HG03432 (cell line): ENCODE measurements at regions not wholly inside any gene's neighbourhood (a gene's known extent, or its start where the extent isn't known, plus 50 kb on each side); places are given as distances from the start of the nearest gene placed in this dataset.

ENCODE experiments used
- ATAC-seq: cut with Tn5 transposase; IDR thresholded peaks from one replicate; pipeline ENCODE4 v1.9.1; 2021; ENCODE audit warnings: mild to moderate bottlenecking, moderate library complexity; ENCODE audit not compliant: unreplicated experiment

DNA sequence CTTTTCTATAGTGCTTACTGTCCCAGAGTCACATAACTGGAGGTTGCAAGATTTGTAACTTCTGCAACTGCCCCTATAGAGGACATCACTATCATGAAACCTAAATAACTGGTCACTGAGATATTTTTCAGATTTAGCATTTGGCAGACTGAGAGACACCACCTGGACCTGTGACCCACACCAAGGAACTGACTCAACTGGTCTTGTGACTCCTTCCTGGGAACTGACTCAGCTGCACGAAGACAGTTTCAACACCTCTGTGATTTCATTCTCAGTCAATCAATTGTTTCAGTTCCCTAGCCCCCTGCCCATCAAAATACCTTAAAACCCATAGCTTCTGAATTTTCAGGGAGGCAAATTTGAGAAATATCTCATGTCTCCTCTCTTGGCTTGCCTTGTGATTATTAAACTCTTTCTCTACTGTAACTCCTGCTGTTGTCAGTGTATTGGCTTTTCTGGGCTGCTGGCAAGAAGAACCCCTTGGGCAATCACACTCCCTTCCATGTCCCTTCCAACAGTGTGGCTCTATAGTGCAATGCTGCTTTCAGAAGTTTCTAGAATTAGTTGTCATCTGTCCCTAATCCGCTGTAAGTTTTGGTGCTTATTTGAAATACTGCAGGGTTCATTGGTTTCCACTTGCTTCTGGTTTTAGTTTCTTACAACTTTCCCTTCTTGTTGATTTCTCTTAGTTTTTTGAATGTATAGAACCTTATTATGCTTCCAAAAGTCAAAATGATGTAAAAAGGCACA is 127.8 kb upstream of the ADCY1 start:
- no peak for ATAC-seq

DNA sequence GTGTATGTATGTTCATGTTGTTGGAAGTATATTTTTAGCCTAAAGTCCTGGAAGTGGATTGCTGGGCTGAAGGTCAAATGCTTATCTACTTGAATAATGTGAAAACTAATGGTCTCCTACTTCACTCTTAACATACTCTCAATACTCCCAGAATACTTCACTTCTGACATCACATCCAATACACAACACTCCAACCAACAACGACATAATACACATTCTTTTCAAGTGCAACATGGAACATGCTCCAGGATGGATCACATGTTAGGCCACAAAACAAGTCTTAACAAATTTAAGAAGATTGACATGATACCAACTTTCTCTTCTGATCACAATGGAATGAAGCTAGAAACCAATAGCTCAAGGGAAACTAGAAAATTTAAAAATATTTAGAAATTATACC is 126.9 kb upstream of the ADCY1 start:
- ATAC-seq: no peak

DNA sequence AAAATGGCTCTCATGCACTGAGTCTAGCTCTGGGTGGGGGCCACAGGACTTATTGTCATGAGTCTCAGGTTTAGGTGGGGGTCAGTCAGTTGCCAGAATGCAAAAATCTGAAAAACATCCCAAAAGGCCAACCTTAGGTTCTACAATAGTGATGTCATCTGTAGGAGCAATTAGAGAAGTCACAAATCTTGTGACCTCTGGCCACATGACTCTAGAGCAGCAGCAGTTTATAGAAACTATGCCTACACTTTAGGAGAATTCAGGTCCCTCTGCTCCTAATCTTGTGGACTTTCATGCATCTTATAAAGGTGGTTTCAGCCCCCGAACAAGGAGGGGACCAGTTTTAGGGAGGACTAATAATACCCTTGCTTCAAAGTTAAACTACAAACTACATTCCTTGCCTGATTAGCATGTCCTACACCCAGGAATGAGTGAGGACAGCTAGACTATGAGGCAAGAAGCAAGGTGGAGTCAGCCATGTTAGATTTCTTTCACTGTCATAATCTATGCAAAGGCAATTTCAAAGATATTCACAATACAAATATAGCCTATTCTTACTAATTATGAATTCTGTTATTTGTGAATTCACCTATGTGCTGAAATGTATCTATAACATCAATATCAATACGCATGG is 123.5 kb upstream of the ADCY1 start:
- no peak for ATAC-seq

DNA sequence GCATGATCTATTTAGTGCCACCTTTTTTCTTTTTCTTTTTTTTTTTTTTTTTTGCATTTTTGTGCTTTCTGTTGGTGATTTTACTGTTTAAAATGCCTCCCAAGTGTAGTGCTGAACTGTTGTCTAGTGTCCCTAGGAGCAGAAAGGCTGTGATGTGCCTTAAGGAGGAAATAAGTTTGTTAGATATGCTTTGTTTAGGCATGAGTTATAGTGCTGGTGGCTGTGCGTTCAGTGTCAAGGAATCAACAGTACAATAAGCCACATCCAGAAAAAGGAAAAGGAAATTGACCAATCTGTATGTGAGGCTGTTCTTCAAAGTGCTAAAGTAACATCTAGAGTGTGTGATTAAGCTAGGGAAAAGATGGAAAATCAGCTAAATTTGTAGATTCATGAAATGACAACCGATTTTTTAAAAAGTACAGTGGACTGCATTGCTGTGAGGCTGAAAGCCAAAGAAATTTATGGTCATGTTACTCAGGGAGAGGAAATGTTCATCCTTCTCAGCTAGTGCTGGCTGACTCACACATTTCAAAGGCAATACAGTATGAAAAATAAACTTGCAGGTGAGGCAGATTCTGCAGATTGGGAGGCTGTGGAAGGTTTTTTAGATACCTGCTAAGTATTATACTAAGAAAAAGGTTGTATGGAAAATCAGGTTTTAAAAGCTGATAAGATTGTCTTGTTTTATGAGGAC is 122.7 kb upstream of the ADCY1 start:
- no peak for ATAC-seq

DNA sequence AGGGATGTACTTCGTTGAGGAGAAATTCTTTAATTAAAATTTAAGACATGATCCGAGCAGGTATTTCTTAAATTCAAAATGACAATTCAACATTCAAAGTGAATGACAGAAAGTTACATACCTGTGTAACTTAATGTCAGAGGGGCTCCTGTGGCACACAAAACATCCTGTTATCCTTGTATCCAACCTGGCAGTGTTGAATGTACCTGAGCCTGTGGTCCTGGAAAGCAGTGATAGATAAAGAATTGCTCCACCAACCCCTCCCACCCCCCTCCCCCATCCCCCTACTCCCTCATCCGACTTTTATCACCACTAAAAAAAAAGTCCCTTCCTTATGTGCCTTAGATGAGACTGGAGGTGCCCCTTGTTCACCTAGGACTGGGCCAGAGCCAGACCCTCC is 119.4 kb upstream of the ADCY1 start:
- no peak for ATAC-seq

DNA sequence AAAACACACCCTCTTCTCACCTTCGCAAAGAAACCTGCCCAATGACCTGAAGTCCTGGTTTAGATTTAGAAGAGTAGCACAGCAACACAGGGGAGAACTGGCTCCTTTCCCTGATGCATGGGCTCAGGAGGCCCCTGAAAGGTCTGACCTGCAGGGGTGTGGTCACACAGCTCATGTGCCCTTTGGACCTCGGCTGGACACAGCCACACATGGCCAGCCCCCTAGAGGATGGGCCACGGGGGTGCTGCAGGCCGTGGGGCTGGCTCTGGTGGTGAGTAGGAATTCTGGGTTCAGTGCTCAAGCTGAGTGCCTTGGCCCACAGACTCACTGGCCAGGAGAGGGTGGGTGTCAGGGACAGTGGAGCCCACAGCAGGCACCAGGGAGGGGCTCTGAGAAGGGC is 118.5 kb upstream of the ADCY1 start:
- no peak for ATAC-seq

DNA sequence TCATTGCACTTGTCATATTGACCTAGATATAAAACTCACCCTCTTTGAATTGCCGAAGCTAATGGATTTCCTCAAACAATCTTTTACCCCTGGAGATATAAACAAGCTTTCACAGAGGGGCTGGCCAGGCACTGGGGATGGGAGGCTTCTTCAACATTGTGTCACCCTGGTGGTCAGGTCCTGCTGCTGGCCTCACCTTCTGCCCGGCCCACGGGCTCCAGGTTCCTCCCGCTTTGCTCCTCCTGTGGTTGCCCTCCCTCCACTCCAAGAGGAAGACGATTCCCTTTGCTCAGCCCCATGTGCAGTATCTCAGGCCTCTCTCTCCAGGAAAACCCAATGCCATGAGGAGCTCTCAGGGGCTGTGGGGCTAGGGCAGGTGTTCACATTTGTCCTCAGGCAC is 118.1 kb upstream of the ADCY1 start:
- no peak for ATAC-seq

DNA sequence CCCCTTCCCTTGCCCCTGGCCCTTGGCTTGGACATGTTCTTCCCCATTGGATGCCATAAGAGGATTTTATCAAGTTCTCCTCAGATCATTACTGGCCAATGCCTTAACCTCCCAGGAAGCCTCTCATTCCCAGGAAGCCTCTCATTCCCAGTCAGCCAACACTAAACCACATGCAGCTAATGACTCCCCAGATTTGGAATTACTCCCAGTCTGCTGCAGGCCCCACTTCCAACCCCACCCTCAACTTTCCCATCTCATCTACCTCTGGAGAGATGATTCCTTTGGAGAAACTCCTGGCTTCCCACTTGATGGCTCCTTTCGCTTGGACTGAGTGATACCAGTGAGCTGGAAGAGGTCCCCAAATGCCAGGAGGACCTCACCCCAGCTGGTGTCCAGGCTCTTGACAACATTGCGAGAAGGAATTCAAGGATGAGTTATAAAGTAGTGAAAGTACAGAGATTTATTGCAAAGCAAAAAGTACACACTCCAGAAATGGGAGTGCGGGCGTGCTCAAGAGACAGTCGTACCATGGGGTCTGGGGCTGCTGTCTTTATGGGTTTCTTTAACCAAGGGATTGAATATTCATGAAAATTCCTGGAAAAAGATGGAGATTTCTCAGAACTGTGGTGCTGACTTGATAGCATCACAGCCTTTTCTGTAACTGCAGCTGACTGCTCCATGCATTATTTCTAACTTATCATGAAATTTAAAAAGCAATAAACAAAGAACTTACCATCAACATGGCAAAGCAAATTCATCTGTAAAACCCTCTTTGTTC is 117.2 kb upstream of the ADCY1 start:
- no peak for ATAC-seq

DNA sequence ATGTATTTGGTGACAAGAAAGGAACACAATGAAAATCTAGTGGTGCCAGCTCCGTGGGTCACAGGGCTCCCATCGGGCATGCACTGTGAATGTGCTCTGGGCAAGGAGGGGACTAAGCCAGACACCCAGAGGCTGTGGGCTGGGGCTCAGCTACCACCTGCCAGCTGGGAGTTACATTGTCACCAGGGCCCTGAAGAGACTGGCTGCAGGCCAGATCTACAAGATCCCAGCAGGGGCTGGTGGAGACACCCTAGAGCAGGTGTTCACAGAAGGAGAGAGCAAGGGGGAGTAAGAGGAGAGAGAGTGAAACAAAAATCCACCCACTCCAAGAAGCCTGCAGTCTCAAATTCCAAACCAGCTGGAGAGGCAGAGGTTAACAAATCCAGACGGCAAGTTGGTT is 116.6 kb upstream of the ADCY1 start:
- ATAC-seq: no peak

DNA sequence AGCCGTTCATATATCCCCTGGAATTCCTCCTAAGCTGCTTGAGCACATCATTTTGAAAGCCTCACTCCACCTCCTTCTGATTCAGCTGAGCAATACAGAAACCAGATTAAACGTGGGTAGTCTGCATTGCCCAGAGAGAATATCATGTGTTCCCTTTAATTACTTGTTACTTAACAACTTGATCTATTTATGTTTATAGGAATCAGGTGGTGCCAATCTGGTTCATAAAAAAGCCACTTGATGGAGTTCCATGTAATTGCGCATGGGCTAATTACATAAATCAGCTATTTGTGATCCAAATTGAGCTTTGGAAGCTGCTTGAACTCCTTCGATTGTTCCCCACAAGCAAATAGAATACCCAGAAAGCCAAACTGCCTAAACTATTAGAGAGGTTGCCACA is 114.7 kb upstream of the ADCY1 start:
- no peak for ATAC-seq

DNA sequence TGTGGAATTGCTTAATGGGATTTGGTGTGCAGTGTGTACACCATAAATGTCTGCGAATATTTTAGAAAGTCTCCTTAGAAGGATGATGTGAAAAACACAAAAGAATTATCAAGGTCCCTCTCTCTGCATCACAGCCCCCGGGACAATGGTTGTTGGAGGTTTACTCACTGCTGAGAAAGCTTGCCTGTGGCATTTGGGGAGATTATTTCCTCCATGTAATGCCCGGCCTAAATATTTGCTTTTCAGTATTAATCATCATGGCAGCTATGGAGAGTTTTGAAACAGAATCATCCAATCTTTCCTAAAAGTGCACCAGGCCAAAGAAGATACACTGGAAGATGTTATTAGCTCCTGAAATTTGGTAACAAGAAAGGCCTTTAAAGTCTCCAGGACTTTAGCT is 113.8 kb upstream of the ADCY1 start:
- ATAC-seq: no peak

DNA sequence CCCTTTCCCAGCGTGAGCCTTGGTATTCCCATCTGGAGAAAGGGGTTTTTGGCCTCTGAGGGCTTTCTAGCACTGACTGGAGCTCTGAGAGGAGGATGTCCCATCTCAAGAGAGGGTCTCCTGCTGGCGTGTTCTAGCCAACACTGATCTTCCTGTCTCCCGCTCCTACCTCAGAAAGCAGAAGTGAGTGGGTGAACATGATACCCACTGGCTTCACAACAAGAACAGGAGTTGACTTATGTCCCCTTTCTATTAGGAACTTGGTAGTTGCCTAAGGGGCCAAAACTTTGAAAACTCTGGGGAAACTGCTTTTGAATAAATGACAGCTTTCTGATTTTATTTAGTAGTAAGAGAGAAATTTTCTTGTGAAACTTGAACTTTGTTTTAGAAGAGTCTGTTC is 113.1 kb upstream of the ADCY1 start:
- no peak for ATAC-seq

DNA sequence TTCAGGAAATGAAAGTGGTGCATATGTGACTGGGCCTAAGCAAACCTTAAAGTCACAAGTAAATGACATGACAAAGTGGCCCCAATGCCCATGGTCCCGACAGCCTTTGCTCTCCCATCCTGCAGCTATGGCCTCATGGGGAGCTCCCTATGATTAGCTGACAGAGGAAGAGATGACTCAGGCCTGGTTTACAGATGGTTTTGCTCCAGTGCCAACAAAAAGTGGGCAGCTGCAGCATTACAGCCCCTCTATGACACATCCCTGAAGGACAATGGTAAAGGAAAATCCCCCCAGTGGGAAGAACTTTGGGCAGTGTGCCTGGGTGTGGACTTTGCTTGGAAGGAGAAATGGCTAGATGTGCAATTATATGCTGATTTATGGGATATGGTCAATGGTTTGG is 105.1 kb upstream of the ADCY1 start:
- no peak for ATAC-seq

DNA sequence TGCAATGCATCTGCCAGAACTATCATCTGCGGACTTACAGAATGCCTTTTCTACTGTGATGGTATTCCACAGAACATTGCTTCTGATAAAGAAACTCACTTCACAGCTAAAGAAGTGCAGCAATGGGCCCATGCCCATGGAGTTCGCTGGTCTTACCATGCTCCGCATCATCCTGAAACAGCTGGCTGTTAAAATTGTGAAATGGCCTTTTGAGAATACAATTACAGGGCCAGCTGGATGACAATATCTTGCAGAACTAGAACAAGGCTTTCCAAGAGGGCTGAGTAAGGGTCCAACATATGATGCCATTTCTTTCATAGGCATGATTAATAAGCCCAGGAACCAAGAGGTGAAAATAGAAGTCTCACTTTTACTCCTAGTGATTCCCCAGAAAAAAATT is 104.1 kb upstream of the ADCY1 start:
- ATAC-seq: no peak

DNA sequence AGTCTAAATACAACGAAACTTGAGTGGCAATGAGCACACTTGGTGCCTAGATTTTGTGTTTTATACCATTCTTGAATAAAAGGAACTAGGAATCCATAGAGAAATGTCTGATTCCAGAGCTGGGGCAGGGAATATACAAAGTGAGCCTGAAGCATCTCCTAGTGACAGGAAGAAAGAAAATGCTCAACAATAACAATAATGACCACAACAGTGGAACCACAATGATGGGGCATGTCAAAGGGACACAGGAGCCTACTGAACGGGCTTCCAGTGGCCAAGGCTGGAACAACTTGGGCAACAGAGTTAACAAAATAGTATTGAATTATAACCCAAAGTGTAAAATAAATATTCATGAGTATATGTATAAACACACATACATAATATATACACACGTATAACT is 94.4 kb upstream of the ADCY1 start:
- ATAC-seq: no peak

DNA sequence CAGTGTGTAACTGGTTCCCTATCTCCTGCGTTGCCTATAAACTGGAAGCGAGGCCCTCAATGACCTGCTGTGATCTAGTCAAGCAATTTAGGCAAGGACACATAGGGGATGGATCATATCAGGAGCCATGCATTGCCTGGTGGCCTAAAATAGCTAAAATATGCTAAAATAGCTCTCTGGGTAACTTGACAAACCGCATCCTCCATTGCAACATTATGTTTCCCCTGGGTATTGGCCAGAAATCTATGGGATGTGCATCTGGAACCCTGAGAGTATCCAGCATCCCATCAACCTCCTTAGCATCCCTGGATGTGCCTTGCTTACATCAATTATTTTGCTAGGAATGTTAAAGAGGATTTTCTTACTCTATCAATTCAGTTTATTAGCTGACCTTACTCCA is 91.7 kb upstream of the ADCY1 start:
- ATAC-seq: no peak

DNA sequence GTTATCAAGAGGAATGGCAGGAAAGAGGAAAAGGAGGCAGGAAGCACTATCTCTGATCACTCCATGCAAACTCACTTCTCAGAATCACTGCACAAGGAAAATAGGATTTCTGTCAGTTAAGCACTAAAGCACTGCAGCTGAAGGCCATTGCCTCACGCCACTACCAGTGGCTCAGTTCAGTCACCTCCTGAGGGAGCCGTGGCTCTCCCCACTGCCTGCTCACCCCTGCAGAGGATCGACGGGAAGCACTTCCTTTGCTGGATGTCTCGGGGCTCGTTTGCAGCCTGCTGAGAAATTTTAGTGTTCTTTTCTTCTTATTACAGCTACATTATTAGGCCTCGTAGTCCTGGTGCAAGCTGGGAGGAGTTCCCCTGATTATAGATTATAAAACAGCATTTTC is 90.1 kb upstream of the ADCY1 start:
- ATAC-seq: no peak

DNA sequence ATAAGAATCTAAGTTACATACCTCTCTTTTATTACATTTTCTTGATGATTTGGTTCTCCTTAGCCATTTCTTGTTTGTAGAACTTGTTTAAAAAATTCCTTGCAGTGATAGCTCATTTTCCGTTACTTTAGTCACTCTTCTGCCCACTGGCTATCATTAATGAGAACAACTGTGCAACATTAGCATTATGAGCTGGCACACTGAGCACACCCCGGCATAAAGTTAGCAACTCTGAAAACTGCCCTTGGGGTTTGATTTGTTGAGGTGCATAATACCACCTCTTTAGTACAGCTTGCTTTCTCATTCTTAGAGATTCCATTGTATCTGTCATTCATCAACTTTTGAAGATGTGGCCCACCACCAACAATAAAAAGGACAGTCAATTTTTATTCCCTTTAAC is 87.6 kb upstream of the ADCY1 start:
- no peak for ATAC-seq

DNA sequence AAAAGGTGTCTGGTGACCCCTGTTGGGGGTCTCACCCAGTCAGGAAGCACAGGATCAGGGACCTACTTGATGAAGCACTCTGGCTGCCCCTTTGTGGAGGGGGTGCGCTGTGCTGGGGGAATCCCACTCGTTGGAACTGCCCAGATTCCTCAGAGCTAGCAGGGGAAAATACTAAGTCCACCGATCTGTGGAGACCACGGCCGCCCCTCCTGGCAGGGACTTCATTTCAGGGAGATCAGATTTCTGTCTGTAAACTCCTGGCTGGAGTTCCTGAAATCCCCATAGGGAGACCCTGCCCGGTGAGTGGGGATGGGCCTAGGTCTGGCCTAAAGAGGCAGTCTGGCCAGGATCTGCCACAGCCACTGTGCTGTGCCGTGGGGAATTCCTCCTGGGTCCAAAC is 79.3 kb upstream of the ADCY1 start:
- no peak for ATAC-seq

DNA sequence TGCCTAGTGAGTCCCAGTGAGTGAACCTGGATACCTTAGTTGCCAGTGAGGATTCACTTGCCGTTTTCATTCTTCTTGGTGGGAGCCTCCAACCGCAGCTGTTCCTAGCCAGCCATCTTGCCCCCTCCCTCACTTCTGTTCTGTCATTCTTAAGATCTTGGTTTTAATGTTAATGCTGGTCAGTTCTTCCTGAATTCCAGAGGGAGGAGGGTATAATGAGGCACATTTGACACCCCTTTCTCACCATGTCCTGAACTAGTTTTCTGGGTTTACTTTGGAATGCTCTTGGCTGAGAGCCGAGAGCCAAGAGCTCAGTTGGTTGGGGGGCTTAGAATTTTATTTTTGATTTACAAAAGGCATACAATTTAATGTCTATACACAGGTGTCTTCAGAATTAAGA is 78.5 kb upstream of the ADCY1 start:
- no peak for ATAC-seq

DNA sequence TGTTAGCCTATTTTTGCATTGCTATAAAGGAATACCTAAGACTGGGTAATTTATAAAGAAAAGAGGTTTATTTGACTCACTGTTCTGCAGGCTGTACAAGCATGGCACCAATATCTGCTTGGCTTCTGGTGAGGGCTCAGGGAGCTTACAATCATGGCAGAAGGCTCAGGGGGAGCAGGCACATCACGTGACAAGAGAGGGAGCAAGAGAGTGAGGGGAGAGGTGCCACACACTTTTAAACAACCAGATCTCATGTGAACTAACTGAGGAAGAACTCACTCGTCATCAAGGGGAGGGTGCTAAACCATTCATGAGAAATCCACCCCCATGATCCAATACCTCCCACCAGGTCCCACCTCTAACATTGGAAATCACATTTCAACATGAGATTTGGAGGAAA is 73.9 kb upstream of the ADCY1 start:
- ATAC-seq: no peak

DNA sequence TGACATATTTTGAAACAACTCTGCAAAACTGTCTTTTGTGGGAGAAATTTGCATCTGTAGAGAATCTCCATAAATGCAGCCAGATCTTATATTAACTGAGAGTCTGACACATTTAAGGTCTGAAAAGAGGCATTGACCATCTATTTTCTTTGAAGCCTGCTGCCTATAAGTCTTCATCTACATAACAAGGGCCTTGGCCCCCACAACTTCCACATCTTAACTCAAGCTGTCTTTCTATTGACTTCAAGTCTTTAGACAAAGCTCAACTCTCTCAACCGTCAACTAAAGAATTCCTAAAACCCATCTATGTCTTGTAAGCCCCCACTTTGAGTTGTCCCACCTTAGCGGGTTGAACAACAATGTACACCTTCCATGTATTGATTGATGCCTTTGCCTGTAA is 72.4 kb upstream of the ADCY1 start:
- ATAC-seq: no peak
